ENCODE measurements at regions not wholly inside any gene's neighbourhood (a gene's known extent, or its start where the extent isn't known, plus 50 kb on each side); places are given as distances from the start of the nearest gene placed in this dataset.

- DNase-seq = no peak
Observed at GRCh38 chr1:221072214-221072613, 193.0 kb downstream of the HLX start.

DNA sequence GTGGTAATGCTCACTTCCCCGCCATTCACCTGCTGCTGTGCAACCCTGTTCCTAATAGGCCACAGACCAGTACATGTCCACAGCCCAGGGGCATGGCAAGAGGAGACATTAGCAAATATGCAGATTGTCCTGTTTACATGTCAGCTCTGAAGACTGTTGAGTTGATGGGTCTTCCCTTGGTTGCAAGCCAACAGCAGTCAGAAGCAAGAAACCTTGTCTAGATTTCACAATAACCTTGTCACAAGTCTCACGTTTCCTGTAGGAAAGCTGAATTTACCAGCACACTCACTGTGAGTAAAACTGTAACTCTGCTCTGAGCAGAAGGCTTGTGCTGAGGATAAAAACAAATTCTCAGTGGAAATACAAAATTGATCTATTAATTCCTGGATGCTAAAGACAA lies 195.1 kb downstream of the HLX start:
- DNase-seq = no peak

DNA sequence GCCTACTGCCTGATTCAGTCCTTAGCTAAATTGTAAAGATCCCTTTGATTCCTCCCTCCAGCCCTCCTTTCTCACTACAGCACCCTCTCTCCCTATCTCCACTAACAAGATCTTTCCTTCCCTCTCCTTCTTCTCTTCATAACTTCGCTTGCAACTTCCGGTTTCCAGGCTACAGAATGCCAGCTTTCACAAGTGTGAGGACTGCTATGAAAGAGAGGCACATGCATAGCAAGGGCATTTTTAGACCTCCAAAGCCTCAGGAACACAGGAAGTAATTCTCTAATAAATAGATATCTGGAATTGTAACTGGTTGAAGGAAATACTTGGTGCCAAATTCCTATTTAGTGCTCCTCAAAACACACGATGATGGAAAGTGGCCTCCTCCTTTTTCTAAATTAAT lies 196.7 kb downstream of the HLX start:
- no peak for DNase-seq

GRCh38 chr1:221076391-221076811 lies 197.2 kb downstream of the HLX start:
- no peak for DNase-seq

DNA sequence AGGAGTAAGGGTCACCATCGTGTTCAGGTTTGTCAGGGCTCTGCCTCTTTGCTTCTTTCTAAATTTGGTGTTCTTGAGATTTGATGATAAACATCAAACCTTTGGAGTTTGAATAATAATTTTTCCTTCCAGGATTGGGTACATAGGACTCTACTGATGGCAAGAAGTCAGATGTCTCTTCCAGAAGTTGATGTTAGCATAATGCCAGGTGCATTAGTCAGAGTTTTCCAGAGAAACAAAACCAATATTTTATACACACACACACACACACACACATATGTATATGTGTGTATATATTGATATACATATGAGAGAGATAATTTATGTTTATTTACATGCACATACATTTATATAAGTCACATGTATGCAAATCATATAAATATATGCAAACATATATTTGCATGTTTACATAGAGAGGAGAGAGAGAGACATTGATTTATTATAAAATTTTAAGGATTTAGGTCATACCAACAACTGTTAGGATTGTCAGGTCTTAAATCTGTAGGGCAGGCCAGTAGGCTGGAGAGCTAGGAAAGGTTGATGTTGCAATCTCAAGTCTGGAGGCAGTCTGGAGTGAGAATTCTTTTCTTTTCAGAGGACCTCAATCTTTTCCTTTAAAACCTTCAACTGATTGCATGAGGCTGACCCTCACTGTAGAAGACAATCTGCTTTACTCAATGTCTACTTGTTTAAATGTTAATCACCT lies 199.2 kb downstream of the HLX start:
- no peak for DNase-seq

DNA sequence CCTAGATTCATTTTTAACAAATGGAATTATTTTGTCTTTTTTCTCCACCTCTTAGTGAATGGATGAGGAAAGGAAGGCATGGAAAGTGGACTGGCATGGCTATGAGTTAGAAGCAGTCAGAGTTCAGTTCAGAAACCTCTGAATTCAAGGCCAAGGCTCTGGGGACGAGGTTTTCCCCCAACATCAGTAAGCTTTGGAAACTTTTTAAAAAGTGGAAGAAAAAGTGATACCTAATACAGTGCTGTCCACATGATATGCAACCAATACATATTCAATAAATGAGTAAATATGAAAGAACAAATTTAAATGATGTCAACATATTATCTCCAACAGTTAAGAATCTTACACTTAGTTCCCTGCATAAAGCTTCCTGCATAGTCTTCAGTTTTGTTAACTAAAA lies 204.7 kb downstream of the HLX start:
- DNase-seq = no peak

DNA sequence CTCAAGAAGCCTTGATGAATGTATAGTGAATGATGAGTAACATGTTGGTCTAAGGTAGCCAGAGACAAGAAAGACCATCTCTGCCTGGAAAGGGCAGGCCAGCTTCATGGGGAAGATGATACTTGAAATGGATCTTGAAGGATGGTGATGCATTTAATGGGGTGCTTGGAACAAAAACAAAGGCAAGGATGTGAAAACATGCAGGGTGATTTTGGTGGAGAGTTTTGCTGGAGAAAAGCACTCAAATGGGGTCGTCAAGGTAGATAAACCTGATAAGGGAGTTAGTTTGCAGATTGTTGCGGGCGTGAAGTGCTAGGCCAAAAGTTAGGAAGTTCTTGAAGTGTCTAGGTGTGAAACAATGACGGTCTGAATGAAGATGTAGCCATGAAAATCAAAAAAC lies 205.4 kb downstream of the HLX start:
- DNase-seq = no peak

DNA sequence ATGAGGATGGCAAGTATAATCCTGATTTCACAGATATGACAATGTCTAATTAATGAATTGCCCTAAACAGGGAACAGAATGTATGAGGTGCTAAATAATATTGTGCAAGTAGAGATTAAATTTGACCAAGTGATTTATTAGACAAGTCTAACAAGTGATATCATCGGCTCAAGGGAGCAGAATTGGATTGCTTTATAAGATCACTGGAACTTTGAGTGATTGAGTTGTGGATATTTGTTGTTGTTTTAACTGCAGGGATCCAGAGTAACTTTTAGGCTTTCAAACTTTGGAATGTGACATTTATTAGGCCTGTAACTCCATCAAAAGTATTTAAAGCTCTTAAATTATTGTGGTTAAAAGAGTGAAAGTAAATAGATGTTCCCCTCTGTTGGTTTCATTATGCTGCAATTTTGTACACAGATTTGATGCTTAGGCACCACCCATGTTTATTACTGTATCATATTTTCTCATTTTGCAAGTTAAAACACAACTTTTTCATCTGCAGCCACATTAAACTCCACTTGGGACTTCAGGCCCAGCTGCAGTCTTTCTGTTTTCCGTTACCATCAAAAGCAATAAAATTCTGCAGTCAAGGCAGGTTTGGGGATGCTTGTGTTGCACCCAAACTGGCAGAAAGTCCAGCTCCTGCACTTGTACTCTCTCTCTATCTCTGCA lies 206.6 kb downstream of the HLX start:
- no peak for DNase-seq

- DNase-seq = no peak
Observed at GRCh38 chr1:221087919-221088318, 208.7 kb downstream of the HLX start.

- DNase-seq = no peak
Observed at GRCh38 chr1:221089273-221089672, 210.0 kb downstream of the HLX start.

DNA sequence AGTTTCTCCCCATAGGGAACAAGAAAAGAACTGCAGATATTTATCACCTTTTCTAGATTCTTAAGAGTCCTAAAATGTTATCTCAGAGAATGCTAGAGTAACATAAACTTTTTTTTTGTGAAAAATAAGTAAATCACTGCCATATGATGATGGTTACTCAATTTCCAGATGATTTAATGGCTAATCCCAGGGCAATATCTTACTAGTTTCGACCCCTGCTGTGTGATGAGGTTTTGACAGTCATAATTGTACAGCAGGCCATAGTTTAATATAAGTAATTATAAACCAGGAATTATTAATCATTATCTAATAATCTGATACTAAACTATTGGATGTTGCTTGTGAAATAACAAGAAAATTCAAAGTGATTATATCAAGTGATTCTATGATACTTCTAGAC lies 210.6 kb downstream of the HLX start:
- DNase-seq = no peak

- no peak for DNase-seq
Observed at GRCh38 chr1:221093903-221094791, 214.9 kb downstream of the HLX start.

DNA sequence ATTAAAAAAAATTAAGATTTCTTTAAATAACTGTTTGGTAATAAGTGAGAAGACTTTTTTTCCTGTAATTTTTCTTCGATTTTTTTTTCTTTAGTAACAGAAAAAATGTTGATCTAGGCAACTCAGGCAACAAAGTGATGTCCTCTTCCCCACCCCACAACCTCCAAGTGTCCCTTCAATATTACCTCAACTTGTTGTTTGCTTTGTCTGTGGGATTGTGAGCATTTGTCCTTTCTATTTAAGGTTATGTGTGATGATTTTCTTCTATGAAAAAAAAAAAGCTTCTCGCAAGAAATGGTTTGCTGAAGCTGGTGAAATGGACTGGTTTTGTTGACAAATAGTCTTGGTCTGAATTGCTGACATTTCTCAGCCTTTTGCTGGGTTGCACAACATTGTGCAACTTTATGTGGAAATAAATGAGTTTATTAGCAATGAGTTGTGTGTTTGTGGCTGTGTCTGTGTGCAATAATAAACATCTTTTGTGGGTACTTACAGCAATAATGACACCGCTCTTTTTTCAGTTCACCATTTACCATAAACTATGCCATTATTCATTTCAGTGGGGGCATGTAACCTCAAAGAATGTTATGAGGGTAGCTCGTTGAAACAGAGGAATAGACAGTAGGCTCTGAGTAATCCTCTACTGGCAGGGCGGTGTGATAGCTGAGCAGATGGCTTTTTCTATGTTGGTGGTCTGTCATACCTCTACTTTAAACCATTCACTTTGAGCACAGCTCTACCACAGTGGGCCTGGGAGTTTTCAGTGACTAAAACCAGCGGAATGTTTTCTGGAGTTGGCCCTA lies 218.4 kb downstream of the HLX start:
- no peak for DNase-seq

DNA sequence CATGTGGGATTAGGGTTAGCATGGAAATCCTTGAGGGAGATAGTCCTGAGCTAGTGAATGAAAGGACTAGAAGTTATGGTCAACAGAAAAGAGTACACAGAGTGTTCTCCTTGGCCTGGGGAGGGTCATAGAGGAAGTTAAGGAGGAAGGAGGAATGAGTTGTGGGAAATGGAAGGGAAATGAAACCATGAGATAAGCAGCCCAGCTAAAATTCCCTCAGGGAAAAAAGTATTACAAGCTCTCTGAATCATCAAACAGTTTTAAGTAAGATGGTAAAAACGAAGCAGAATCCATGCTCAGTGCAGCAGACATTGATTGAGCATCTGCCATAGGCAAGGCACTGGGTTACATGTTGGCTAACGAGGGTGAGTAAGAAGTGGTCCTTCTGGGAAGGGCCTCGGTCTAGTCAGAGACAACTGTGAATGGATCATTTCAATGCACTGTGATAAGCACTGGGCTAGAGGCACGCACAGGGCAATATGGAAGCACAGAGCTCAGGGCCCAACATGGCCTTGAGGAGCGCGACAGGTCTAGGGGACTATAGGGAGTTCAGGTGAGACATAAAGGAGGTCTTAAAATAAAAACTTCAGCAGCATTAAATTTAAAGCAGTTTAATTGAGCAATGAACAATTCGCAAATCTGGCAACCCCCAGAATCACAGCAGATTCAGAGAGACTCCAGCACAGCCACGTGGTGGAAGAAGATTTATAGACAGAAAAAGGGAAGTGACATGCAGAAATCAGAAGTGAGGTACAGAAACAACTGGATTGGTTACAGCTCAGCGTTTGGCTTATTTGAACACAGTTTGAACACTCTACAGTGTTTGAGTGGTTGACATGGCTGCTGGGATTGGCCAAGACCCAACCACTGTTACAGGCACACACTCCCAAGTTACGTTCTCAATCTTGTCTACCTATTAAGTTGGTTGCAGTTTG lies 219.5 kb downstream of the HLX start:
- no peak for DNase-seq

GRCh38 chr1:221099747-221100595 lies 220.7 kb downstream of the HLX start:
- no peak for DNase-seq

- no peak for DNase-seq
Observed at GRCh38 chr1:221100611-221101010, 221.4 kb downstream of the HLX start.

DNA sequence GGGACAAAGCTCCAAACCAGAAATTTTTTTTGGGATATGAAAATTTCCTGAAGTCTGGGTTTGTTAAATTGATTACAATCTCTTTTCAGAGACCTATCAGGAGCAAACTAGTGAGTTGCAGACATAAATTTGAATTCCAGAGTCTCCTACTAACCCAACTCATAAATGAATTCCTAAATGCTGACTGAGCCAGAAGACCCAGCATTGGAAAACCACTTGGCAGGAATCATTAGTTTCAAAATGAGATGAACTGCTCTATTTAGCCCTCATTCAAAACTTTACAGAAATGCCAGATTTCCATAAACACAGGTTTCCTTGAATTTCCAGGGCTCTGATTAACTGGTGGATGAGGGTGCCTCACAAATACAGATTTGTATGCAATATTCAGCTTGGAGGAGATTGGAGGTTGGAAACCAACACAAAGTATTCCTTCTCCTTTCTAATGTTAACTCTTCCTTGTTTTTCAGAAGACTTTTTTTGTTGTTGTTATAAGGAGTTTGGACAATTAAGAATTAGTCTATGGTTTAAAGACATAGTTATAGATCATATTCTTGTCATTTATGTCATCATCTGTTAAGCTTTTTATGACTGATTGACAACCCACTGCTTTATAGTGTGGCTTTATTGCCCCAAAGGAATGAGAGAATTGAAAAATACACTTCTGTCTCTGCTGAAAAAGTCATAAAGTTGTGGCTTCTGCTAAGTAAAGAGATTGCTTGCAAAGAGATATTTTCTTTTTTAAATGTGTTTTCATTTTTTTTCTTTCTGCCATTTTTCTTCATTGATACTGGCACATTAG lies 222.8 kb downstream of the HLX start:
- no peak for DNase-seq

DNA sequence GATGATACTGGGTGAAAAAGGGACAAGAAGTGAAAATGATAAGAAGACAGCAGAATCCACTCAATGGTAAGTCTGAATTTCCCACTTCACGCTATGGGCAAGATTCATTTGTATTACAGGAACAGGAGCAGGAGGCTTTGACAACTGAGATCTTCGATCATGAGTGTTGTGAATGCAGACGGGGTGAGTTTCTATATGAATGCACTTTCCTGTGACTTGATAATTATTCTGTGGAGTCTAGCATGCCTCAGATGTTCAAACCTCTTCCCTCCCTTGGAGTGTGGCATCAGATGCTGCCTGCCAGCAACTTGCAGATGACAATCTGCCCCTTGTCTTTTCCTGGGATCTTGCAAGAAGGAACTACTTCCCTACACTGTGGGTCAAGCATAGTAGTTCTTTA lies 225.4 kb downstream of the HLX start:
- no peak for DNase-seq

GRCh38 chr1:221105578-221105977 lies 226.3 kb downstream of the HLX start:
- no peak for DNase-seq

DNA sequence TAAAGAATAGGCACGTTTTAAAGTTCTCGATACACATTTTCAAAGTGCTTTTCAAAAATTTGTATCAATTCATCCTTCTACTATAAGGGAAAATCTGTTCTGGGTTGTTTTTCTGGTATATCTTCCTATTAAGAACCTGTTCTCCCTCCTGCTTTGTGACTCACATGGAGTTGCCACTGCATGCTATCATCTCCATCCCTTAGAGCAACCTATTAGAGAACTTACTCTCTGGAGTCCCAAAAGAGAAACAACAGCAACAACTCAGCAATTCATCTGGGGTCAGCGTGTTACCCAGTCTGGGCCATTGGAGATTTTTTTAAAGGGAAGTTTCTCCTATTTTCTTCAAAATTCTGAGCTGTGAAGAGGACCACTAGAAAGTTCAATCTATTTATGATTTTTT lies 227.4 kb downstream of the HLX start:
- DNase-seq = no peak
